ENCODE measurements at regions not wholly inside any gene's neighbourhood (a gene's known extent, or its start where the extent isn't known, plus 50 kb on each side); places are given as distances from the start of the nearest gene placed in this dataset.

DNA sequence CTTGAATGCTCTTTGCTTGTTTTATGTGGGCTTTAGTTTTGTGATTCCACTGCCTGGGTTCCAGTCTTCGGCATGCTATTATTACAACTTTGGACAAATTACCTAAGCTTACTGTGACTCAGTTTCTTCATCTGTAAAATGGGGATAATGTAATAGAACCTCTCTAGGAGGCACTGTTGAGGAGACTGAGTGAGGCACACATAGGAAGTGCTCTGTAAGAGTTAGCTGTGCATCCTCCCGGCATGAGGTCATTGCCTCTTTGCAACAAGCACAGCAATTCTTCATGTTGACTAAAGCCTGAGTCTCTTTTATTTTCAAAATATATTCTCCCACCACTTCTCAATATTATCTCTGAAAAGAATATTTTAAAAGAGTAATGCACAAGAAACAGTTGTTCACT lies 227.4 kb downstream of the DLEU7 start:
- Mint-ChIP-seq H3K4me1 (peaks cover 4 to 5% of the 10 kb centered on the region in 2 experiments; a peak in 3 of 4 replicates), H3K4me3 (no peak overlapping the region), H3K9me3 (no peaks in the 10 kb centered on the region), H3K36me3 (ENCODE audit: insufficient read depth in 1 of 3, low read depth in 3 of 3) (no peaks in the 10 kb centered on the region), H3K27ac (no peak overlapping the region), H3K27me3 (ENCODE audit: low read depth) (no peaks in the 10 kb centered on the region)
- no peak overlapping the region for H2AFZ ChIP-seq (ENCODE audit: low read length)
- no peak overlapping the region for H2BK15ac ChIP-seq (ENCODE audit: low read depth, low read length)
- H3T11ph ChIP-seq (ENCODE audit: low read length) = no peak overlapping the region
- WGBS (ENCODE audit: extremely low coverage, insufficient read length, low lambda C conversion rate) = no CpG with 5 or more reads among the region's 2 CpGs
- no peaks in the 10 kb centered on the region for H3K79me2 ChIP-seq (ENCODE audit: insufficient read depth, low read length)
- H2BK20ac ChIP-seq (ENCODE audit: low read depth, low read length, poor library complexity, severe bottlenecking) = no peak overlapping the region
- no peak overlapping the region for H2BK12ac ChIP-seq (ENCODE audit: insufficient read length, low read depth, low read length)
- no peaks in the 10 kb centered on the region; the same call in 1 of the 2 replicates for H3K27me3 ChIP-seq (ENCODE audit: insufficient read depth, low read length)
- no peak for DNase-seq
- no peaks in the 10 kb centered on the region for H3K79me1 ChIP-seq (ENCODE audit: insufficient read depth, low read depth, low read length, poor library complexity, severe bottlenecking)
- H2BK120ac ChIP-seq (ENCODE audit: low read depth, low read length, poor library complexity, severe bottlenecking) = no peak overlapping the region
- no peaks in the 10 kb centered on the region for H4K20me1 ChIP-seq (ENCODE audit: control insufficient read depth, insufficient read depth, insufficient read length)
- no peak overlapping the region for H3K9ac ChIP-seq (ENCODE audit: extremely low read depth, insufficient read length, low read length)
- no peak overlapping the region for H4K5ac ChIP-seq (ENCODE audit: insufficient read length, low read depth, low read length)
- no peaks in the 10 kb centered on the region for H3K9me3 ChIP-seq (ENCODE audit: control insufficient read depth, low read depth, low read length)
- no peak overlapping the region for H4K8ac ChIP-seq (replicated peaks; ENCODE audit: insufficient read length, low read depth, low read length)
- H3K23me2 ChIP-seq (ENCODE audit: insufficient read length, low read depth, low read length, poor library complexity, severe bottlenecking) = no peaks in the 10 kb centered on the region
- no peak overlapping the region for H3K27ac ChIP-seq (ENCODE audit: insufficient read length, low read depth, low read length)
- H3K4me2 ChIP-seq (ENCODE audit: insufficient read depth, insufficient read length, low read length) = no peak overlapping the region
- H3K4me1 ChIP-seq (ENCODE audit: insufficient read depth, low read length) = 0 out of 2 replicates have a peak, but pooled peaks cover 2% of the 10 kb centered on the region
- H3K56ac ChIP-seq (ENCODE audit: insufficient read length, low read depth, low read length) = no peak overlapping the region
- H4K91ac ChIP-seq (ENCODE audit: insufficient read length, low read depth, low read length) = no peak overlapping the region
- H3K18ac ChIP-seq (ENCODE audit: insufficient read length, low read depth, low read length) = no peak overlapping the region
- TF ChIP-seq CTCF (conservative IDR thresholded peaks at IDR 0.05) = no peak
- H3K23ac ChIP-seq (ENCODE audit: insufficient read length, low read depth, low read length) = no peak overlapping the region
- H3K14ac ChIP-seq (ENCODE audit: insufficient read depth, low read length) = no peak overlapping the region
- no peak overlapping the region for H2AK5ac ChIP-seq (ENCODE audit: insufficient read length, low read length)
- no peak overlapping the region for H3K4ac ChIP-seq (ENCODE audit: low read depth, low read length)
- H2BK5ac ChIP-seq (ENCODE audit: insufficient read length, low read length) = no peak overlapping the region

All from H9 (cell line).